ENCODE measurements at regions not wholly inside any gene's neighbourhood (a gene's known extent, or its start where the extent isn't known, plus 50 kb on each side); places are given as distances from the start of the nearest gene placed in this dataset.

DNA sequence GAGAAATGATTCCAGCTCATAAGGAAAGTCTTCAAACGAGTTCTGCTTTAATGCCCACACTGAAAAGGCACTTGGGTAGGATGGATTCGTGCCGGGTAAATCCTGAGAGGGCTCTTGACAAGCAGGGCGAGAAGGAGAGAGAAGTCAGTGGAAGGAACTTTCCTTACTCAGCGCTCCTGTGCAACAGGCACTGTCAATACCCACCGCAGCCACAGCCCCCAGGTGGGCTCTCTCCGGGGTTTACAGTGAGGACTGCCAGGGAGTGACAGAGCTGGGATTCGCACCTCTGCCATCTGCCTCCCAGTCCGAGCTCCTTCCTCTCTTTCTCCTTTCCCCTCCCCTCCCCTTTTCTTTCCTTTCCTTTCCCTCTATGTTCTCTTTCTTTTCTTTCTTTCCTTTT is 118.7 kb downstream of the BEGAIN start:
- no peak for DNase-seq (ENCODE audit: low read depth)

DNA sequence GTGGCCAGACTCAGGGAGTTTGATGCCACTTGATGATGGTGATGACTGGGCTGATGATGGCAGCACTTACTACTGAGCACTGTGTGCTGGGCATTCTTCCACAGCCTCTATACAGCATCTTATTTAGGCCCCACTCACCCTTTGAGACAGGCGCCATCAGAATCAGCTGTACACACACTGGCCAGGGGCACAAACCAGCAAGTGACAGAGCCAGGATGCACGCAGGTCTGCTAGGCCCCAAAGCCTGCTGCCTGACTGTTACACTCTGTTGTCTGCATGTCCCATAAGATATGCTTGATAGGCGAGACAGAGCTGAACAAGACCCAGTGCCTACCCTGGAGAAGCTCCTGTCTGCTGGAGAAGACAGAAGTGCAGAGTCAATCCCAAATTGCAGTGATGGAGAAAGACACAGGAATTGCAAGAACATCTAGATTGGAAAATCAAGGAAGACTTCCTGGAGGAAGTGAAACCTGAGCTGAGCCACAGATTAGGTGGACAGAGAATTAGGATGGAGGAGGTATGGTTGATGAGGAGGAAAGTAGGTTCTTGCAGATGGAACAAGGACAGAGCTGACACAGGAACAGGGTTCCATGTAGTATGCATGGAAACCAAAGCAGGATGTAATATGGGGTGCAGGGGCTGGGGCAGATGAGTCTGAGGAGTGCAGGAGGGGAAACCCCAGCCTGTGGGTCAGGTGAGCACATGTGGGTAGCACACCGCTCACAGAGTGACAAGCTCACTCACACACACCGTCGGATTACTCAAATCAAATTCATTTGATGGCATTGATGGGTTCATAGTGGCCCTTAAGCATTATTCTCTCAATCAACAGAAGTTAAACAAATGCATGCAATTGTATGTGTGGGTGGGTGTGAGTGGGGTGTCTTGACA is 117.3 kb downstream of the BEGAIN start:
- no peak for DNase-seq (ENCODE audit: low read depth)

DNA sequence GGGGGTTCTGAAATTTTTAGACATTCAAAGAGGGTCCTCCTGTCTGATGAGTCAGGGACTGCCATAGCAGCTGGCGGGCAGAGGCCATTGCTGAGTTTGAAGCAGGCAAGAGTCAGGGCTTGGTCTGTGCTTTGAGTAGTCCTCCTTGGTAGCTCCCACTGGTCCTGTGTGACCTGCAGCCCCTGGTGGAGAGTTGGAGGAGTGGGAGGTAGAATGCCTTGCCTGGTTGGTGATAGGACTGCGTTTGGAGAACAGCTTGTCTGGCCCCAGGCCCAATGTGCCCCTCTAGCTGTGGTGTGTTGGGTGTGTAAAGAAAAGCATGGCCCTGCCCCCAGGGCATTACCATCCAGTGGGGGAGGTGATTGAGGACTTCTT is 116.7 kb downstream of the BEGAIN start:
- DNase-seq (ENCODE audit: low read depth), result no peak

DNA sequence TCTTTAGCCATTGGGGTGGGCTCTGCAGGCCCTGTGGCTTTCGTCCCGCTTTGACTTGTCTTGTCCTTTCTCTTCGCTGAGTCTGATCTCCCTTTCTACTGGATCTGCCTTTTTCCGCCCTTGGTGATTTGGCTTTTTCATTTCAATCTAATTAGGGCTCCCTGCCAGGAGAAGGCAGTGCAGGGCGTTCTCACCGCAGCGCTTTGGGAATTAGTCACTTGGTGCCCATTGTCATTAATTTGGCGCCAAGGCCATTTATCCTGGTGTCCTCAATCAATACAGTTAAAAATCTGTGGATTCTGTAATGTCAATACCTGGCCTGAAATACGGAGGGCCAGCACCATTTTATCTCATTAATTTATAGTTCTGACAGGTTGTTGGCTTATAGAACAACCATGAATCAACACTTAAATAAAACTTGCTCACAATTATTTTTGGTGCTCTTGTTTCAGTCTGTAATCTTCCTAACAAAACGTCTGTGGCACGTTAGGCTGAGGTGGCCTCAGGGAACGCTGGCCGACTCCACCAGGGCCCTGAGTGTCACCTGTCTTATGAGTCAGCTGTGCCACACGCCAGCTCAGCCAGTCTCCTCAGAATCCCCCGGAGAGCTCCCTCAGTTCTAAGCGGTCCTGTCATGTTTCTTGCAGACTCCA is 115.7 kb downstream of the BEGAIN start:
- no peak for DNase-seq (ENCODE audit: low read depth)

DNA sequence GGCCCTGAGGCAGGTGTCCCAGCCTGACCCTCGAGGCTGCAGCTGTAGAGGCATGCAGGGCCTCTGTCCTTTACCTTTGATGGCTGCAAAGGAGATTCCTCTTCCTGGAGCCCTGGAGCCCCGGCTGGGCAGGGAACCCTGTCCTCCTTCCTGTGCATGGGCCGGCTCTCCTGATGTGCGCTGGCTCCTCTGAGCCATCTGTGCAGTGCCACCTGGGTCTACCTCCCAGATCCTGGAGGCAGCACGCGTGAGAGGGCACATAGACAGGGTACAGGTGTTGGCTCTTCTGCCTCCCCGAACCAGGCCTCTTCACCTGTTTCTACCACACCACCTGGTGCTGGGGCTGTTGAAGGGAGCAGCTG is 115.1 kb downstream of the BEGAIN start:
- no peak for DNase-seq (ENCODE audit: low read depth)

DNA sequence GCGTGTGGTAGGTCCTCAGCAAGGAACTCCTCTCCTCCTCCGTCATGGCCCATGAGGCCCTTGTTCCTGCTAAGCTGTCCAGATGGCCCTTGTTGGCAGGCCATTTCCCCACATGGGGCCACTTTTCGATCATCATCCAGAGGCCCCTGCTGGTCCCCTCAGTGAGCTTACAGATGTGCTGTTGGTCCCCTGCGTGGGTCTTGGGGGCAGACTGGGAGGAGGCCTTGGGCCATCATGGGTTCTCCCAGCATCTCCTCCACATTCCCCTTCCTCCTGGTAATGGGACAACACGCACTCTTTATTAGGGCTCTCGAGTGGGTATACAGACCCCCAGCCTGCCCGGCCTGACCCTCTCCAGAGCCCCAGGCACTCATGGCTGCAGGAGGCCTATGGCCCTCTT is 114.7 kb downstream of the BEGAIN start:
- no peak for DNase-seq (ENCODE audit: low read depth)

DNA sequence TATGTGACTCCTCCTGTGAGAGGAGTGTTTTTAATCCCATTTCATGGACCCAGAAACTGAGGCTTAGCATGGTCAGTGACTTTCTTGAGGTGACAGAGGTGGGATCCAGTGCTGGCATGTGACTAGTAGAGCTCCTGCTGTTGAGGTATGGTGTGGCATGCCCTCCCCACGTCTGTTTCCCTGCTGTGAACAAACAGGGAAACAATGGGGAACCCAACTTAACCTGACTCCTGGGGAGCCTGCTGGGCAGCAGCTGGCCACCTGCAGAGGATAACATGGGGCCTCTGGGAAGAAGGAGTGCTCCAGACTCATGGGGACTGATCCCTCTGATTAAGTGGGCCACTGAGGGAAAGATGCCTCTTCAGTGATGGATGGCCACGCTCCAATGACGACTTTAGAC is 114.0 kb downstream of the BEGAIN start:
- no peak for DNase-seq (ENCODE audit: low read depth)

DNA sequence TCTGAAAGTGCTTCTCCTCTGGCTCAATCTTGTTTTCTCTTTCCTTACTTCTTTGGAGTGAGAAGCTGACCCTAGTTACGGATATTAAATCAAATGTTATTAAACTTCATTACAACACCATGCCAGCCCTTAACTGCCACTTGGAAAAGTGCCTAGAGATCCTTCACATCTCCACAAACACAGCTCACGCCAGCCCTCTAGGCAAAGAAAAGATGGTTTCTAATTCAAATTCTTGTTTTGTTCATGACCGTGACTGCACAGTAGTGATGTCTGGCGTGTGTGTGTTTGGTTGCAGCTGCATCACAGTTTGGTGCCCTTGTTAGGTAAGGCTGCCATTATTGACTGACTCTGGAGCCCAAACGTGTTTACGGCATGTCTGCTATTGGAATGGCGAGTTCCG is 113.0 kb downstream of the BEGAIN start:
- no peak for DNase-seq (ENCODE audit: low read depth)

DNA sequence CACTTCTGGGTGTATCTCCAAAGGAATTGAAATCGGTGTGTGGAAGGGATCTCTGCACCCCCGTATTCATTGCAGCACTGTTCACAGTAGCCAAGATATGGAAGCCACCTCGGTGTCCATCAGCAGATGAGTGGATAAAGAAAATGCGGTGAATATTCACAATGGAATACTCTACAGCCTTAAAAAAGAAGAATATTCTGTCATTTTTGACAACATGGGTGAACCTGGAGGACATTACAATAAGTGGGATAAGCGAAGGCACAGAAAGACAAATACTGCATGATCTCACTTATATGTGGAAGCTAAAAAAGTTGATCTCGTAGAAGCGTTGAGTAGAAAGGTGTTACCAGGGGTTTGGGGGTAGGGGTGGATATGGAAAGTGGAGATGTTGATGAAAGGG is 111.9 kb downstream of the BEGAIN start:
- no peak for DNase-seq (ENCODE audit: low read depth)

DNA sequence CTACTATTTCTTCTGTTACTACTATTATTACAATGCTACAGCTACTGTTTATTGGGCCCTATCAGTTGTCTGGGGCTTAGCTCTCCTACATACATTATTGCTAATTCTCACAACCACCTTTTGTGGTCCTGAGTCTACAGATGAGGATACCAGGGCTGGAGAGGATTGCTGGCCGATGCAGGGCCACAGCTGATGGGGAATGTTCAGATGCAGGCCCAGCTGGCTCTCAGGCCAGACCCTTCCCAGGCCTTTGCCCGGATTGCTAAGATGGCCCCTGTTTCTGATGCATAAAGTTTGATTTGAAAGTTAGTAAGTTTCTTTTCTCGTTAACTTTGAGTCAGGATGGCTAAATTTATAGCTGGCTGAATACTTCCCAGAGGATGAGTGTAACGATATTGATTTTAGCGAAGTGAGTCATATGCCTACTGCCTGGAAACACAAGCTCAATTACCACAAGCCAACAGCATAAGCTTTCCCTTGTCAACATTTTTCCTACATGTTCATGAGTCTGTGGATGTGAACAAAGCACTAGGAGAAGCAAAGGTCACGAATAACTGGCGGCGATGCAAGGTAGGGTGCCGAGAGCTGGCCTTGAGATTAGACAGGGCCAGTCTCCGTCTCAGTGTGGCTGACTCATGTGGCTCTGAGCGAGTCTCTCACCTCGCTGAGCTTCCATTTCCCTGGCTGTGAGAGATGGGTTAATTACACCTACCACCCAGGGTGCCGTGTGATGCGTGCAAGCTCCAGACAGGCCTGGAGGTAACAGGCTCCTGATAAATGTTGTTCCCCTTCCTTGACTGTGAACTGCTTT is 111.0 kb downstream of the BEGAIN start:
- no peak for DNase-seq (ENCODE audit: low read depth)

DNA sequence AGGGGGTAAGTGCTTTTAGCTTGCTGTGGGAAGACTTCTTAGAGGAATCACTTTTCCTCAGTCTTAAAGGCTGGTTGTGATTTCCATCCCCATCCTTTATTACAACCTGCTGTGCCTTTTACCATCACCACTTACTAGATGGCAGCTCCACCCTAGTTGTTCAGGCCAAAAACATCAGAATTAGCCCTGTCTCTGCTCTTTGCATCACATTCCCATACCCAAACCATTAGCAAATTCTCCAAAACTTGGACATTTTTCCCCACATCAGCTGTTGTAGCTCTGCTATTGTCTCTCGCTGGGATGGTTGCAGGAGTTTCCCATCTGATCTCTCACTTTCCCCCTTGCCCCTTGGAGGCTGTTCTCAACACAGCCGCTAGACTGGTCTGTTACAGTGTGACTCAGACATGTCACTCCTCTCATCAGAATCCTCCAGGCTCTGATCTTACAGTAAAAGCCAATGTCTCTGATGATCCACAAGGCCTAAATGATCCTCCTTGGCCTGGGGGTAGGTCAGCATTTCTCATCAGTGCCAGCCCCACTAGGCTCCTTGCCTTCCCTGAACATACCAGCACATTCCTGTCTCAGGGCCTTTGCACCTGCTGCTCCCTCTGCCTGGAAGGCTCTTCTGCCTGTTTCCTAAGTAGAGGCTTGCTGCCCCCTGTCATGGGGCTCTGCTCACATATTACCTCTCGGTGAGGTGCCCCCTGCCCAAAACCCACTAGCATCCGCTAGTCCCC is 102.5 kb downstream of the BEGAIN start:
- DNase-seq (ENCODE audit: low read depth), result no peak

DNA sequence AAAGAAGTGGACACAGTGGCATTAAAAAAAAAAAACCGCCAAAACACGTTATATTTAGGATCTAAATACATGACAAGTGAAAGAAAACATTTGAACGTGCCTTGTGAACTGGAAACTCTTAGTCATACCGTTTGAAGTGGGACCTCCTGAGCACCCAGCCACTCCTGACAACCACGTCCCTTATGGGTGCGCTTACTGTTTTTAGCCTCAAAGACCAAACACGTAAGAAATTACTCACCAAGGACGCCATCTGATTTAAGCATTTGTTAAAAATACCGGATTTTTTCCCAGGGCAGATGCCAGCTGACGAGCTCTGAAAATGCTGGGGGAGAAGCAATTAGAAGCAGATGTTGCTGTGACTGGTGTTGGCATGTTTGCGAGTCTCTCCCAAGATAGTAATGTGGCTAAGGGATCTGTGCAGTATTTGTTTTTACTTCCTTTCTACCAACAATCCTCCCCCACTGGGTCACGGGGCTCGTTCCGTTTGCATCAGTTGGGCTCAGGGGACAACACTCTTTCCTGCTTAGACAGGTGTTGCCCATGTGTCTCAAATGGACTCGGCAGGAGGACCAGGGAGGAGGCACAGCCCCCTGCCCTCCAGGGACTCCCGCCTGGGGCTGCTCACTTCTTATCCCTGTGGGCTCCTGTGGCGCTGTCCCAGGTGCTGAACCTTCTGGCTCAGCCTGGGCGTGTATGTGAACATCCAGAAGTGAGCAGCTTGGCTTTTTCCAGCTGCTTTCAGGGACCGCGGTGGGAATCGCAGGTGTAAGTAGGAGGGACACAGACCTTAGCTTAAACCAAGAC is 101.0 kb downstream of the BEGAIN start:
- peak; percentile 39 for DNase-seq (ENCODE audit: low read depth)

Measured in stimulated activated CD8-positive, alpha-beta memory T cell treated with anti-CD3 and anti-CD28 coated beads, Interleukin-4, amount 100 ng/mL, for 24 hours (primary cell).